ENCODE measurements at regions not wholly inside any gene's neighbourhood (a gene's known extent, or its start where the extent isn't known, plus 50 kb on each side); places are given as distances from the start of the nearest gene placed in this dataset.

DNA sequence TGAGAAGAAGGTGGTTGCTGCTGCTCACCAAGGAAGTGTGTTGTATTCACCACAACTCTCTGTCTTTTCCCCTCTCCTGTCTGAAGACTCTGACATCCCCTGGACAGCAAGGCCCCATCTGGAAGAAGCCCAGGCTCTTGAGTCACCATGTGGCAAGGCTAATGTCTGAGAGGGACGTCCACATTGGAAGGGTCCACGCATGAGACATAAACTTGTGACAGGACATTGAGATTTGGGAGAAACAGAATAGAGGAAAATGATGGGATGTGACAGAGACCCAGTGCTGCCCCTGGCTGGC, 176.5 kb downstream of the IRF8 start:
- TF ChIP-seq MYC (IDR thresholded peaks at IDR 0.05; ENCODE audit: low read depth, low read length) (no peak), POLR2AphosphoS5 (IDR thresholded peaks at IDR 0.05; ENCODE audit: insufficient read depth, low read depth, low read length) (no peak), POLR2A (IDR thresholded peaks at IDR 0.05; ENCODE audit: low read depth, low read length) (no peak), FOS (IDR thresholded peaks at IDR 0.05; ENCODE audit: borderline replicate concordance, insufficient read depth, low read length) (no peak), EZH2 (IDR thresholded peaks at IDR 0.05; ENCODE audit: borderline replicate concordance, low read depth, low read length, severe bottlenecking) (no peak), GATA2 (IDR thresholded peaks at IDR 0.05; ENCODE audit: insufficient read depth, insufficient read length, low read depth, low read length) (no peak), MAX (IDR thresholded peaks at IDR 0.05; ENCODE audit: insufficient read depth, insufficient read length) (no peak), JUN (IDR thresholded peaks at IDR 0.05; ENCODE audit: borderline replicate concordance, insufficient read depth, insufficient read length, low read depth) (no peak)
- TF ChIP-seq, protein P1, sequence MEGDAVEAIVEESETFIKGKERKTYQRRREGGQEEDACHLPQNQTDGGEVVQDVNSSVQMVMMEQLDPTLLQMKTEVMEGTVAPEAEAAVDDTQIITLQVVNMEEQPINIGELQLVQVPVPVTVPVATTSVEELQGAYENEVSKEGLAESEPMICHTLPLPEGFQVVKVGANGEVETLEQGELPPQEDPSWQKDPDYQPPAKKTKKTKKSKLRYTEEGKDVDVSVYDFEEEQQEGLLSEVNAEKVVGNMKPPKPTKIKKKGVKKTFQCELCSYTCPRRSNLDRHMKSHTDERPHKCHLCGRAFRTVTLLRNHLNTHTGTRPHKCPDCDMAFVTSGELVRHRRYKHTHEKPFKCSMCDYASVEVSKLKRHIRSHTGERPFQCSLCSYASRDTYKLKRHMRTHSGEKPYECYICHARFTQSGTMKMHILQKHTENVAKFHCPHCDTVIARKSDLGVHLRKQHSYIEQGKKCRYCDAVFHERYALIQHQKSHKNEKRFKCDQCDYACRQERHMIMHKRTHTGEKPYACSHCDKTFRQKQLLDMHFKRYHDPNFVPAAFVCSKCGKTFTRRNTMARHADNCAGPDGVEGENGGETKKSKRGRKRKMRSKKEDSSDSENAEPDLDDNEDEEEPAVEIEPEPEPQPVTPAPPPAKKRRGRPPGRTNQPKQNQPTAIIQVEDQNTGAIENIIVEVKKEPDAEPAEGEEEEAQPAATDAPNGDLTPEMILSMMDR (IDR thresholded peaks at IDR 0.05; ENCODE audit: extremely low read depth in 1 of 2, insufficient read depth in 1 of 2, low read depth in 1 of 2, low read length in 2 of 2): no peak

Measured in endothelial cell of umbilical vein (primary cell).